ENCODE measurements at regions not wholly inside any gene's neighbourhood (a gene's known extent, or its start where the extent isn't known, plus 50 kb on each side); places are given as distances from the start of the nearest gene placed in this dataset.
"Not testable (repeated sequence)": the region's sequence is repeated elsewhere in the genome, so short reads cannot be mapped to it uniquely, and the experiment has no call there.

- CTCF ChIA-PET, H3K4me1 Mint-ChIP-seq: not testable (repeated sequence)
- peaks cover 0 to 22% (median 3%) of the 10 kb centered on the region in 5 donors for H3K9me3 Mint-ChIP-seq
Observed at GRCh38 chr9:65473059-65473822, 188.2 kb upstream of the FOXD4L5 start.

DNA sequence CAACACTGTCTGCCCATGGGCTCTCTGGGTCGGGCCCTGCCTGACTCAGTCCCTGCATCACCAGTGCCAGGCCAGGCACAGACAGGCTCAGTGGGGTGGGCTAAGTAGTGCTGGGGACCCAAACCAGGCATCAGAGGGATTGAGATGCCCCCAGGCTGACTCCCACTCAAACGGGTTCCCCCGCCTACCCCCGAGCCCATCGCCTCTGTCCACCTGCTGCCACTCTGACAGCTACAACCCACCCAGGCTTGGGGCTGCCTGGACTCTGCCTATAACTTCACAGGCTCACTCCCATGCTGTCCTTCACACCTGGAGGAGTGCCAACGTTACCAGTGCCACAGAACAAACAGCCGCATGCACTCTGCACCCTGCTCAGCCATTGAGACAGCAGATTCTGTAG lies 186.1 kb upstream of the FOXD4L5 start:
- H3K27me3 Mint-ChIP-seq; H3K27ac Mint-ChIP-seq; H3K4me1 ChIP-seq (ENCODE audit: insufficient read depth, low read length); H3K9me3 ChIP-seq (ENCODE audit: low read length); H3K36me3 ChIP-seq (ENCODE audit: insufficient read depth, low read length); H3K4me3 ChIP-seq (ENCODE audit: low read length); H3K27ac ChIP-seq (ENCODE audit: low read depth, low read length); CTCF ChIA-PET; H3K4me1 Mint-ChIP-seq; DNase-seq; H3K27me3 ChIP-seq (ENCODE audit: insufficient read depth, low read length, poor library complexity, severe bottlenecking); POLR2A ChIA-PET; H3K36me3 Mint-ChIP-seq; H3K4me3 Mint-ChIP-seq: not testable (repeated sequence)
- H3K9me3 Mint-ChIP-seq, result peaks cover 0 to 22% (median 5%) of the 10 kb centered on the region in 5 donors

More at GRCh38 chr9:65473059-65473822, 188.2 kb upstream of the FOXD4L5 start:
- DNase-seq; H3K27ac ChIP-seq (ENCODE audit: low read depth, low read length); H3K9me3 ChIP-seq (ENCODE audit: low read length); H3K36me3 Mint-ChIP-seq; H3K27me3 ChIP-seq (ENCODE audit: insufficient read depth, low read length, poor library complexity, severe bottlenecking); H3K4me3 ChIP-seq (ENCODE audit: low read length); POLR2A ChIA-PET; H3K27me3 Mint-ChIP-seq; H3K4me1 ChIP-seq (ENCODE audit: insufficient read depth, low read length); H3K36me3 ChIP-seq (ENCODE audit: insufficient read depth, low read length): not testable (repeated sequence)
- H3K27ac Mint-ChIP-seq, result peak overlapping the region in 2 of 8 donors; percentile 54 to 68
- H3K4me3 Mint-ChIP-seq, result peak overlapping the region in 1 of 7 donors; percentile 44

DNA sequence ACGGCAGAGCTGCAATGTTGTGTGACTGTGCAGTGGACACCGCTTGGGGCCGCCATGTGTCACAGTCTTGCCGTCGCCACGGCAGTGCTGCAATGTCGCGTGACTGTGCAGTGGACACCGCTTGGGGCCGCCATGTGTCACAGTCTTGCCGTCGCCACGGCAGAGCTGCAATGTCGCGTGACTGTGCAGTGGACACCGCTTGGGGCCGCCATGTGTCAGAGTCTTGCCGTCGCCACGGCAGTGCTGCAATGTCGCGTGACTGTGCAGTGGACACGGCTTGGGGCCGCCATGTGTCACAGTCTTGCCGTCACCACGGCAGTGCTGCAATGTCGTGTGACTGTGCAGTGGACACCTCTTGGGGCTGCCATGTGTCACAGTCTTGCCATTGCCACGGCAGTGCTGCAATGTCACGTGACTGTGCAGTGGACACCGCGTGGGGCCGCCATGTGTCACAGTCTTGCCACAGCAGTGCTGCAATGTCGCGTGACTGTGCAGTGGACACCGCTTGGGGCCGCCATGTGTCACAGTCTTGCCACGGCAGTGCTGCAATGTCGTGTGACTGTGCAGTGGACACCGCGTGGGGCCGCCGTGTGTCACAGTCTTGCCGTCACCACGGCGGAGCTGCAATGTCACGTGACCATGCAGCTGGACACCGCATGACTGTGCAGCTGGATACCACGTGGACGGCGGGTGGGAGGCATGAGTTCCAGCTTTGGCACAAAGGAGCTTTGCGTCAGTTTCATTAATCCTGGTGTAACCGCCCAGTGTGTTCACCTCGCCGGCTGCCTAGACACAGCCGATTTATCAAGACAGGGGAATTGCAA lies 182.1 kb upstream of the FOXD4L5 start:
- H3K9me3 ChIP-seq (ENCODE audit: low read length), result not testable (repeated sequence)

GRCh38 chr9:65465246-65465895 lies 180.4 kb upstream of the FOXD4L5 start:
- H3K27me3 Mint-ChIP-seq; CTCF ChIA-PET; DNase-seq; H3K9me3 ChIP-seq (ENCODE audit: low read length); H3K27ac ChIP-seq (ENCODE audit: low read depth, low read length); H3K4me1 Mint-ChIP-seq; H3K4me1 ChIP-seq (ENCODE audit: insufficient read depth, low read length); H3K36me3 Mint-ChIP-seq; POLR2A ChIA-PET; H3K4me3 ChIP-seq (ENCODE audit: low read length); H3K36me3 ChIP-seq (ENCODE audit: insufficient read depth, low read length); H3K27ac Mint-ChIP-seq; H3K4me3 Mint-ChIP-seq; H3K27me3 ChIP-seq (ENCODE audit: insufficient read depth, low read length, poor library complexity, severe bottlenecking): not testable (repeated sequence)
- H3K9me3 Mint-ChIP-seq, result peaks cover 10 to 42% (median 27%) of the 10 kb centered on the region in 5 donors

More for the DNA sequence above, 182.1 kb upstream of the FOXD4L5 start:
- H3K36me3 ChIP-seq (ENCODE audit: insufficient read depth, low read length); POLR2A ChIA-PET; H3K27me3 ChIP-seq (ENCODE audit: insufficient read depth, low read length, poor library complexity, severe bottlenecking); CTCF ChIA-PET; H3K4me1 Mint-ChIP-seq; H3K36me3 Mint-ChIP-seq; DNase-seq; H3K4me1 ChIP-seq (ENCODE audit: insufficient read depth, low read length); H3K4me3 Mint-ChIP-seq; H3K27ac ChIP-seq (ENCODE audit: low read depth, low read length); H3K4me3 ChIP-seq (ENCODE audit: low read length); H3K27ac Mint-ChIP-seq; H3K27me3 Mint-ChIP-seq: not testable (repeated sequence)
- H3K9me3 Mint-ChIP-seq, result peaks cover 10 to 39% (median 22%) of the 10 kb centered on the region in 5 donors

DNA sequence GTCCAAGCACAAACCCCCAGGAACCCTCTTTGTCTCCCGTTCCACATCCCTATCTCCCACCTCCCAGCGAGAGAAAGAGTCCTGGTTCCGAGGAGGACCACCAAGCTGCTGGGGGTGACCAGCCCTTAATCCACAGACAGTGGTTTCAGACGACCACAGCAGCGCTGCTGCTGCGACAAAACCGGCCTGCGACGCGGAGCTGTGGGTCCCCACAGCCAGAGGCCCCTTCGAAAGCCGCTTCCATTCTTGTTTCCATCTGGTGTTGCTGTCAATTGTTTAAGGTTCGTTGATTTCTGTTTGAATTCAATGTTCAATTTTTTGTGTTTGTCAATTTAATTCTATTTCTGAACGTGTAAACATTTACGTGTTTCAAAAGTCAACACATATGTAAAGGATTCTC lies 177.5 kb upstream of the FOXD4L5 start:
- H3K27ac ChIP-seq (ENCODE audit: low read depth, low read length); H3K36me3 ChIP-seq (ENCODE audit: insufficient read depth, low read length); H3K4me1 ChIP-seq (ENCODE audit: insufficient read depth, low read length); H3K27me3 Mint-ChIP-seq; H3K9me3 ChIP-seq (ENCODE audit: low read length); H3K4me1 Mint-ChIP-seq; POLR2A ChIA-PET; H3K4me3 ChIP-seq (ENCODE audit: low read length); H3K4me3 Mint-ChIP-seq; CTCF ChIA-PET; H3K27me3 ChIP-seq (ENCODE audit: insufficient read depth, low read length, poor library complexity, severe bottlenecking); H3K36me3 Mint-ChIP-seq; H3K27ac Mint-ChIP-seq; DNase-seq: not testable (repeated sequence)
- H3K9me3 Mint-ChIP-seq, result peaks cover 10 to 44% (median 30%) of the 10 kb centered on the region in 5 donors

DNA sequence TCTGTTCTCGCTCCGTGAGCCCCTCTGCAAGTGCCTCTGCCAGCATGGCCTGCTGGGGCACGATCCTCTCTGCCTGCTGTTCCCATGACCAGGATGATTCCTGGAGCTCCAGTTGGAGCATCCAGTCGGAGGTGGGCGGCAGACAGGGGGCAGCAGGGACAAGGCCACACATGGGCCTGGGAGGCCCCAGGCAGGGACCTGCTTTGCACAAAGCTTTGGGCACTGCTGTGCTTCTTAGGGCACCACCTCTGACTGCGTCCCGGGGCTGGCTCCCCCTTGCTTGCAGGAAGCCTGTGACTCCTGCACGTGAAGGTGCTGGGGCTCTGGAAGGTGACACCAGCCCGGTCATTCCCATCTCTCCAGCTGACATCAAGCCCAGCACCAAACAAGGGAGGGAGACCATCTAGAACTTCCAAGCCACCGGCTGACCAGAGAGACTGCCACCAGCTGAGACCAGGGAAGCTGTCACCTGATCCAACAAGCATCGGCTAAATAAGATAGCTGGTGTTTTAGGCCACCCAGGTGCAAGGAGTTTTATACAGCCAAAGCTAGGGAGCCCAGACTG lies 174.8 kb upstream of the FOXD4L5 start:
- ChIA-PET POLR2A (no interaction called here), CTCF (no interaction called here)
- no peak overlapping the region for H3K4me3 ChIP-seq (ENCODE audit: low read length)
- H3K27me3 ChIP-seq (ENCODE audit: insufficient read depth, low read length, poor library complexity, severe bottlenecking), result no peaks in the 10 kb centered on the region
- no peak overlapping the region for H3K27ac Mint-ChIP-seq
- no peaks in the 10 kb centered on the region for H3K4me1 ChIP-seq (ENCODE audit: insufficient read depth, low read length)
- no peaks in the 10 kb centered on the region for H3K9me3 ChIP-seq (ENCODE audit: low read length)
- no peak for DNase-seq
- peaks cover 0 to 1% of the 10 kb centered on the region in 2 donors for H3K27me3 Mint-ChIP-seq
- peaks cover 0 to 1% (median 0%) of the 10 kb centered on the region in 3 donors for H3K4me1 Mint-ChIP-seq
- H3K27ac ChIP-seq (ENCODE audit: low read depth, low read length), result no peak overlapping the region
- no peak overlapping the region for H3K4me3 Mint-ChIP-seq
- no peaks in the 10 kb centered on the region for H3K36me3 ChIP-seq (ENCODE audit: insufficient read depth, low read length)
- peaks cover 0 to 1% (median 0%) of the 10 kb centered on the region in 3 donors for H3K36me3 Mint-ChIP-seq
- peaks cover 10 to 44% (median 25%) of the 10 kb centered on the region in 5 donors for H3K9me3 Mint-ChIP-seq

DNA sequence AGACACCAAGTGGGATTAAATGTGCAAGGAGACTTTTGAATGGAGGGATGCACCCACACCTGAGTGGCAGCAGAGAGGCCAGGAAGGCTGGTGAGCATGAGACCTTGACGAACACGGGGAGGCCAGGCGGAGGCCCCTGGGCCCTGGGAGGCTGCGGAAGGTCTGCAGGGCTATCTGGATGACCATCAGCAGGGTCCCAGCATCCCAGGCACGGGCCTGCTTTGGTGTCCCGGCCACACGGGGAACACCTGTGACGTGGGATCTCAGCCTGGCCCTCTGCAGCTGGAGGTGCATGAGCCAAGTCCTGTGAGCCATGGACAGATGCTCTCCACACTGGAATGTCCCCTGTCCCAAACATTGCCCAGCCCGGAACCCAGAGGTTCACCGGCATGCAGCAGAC lies 174.0 kb upstream of the FOXD4L5 start:
- Histone ChIP-seq H3K27me3 (ENCODE audit: insufficient read depth, low read length, poor library complexity, severe bottlenecking) (no peaks in the 10 kb centered on the region), H3K27ac (ENCODE audit: low read depth, low read length) (no peak overlapping the region), H3K9me3 (ENCODE audit: low read length) (no peaks in the 10 kb centered on the region), H3K36me3 (ENCODE audit: insufficient read depth, low read length) (no peaks in the 10 kb centered on the region), H3K4me3 (ENCODE audit: low read length) (no peak overlapping the region), H3K4me1 (ENCODE audit: insufficient read depth, low read length) (no peaks in the 10 kb centered on the region)
- ChIA-PET CTCF (no interaction called here), POLR2A (no interaction called here)
- Mint-ChIP-seq H3K9me3 (peaks cover 2 to 37% (median 19%) of the 10 kb centered on the region in 5 donors), H3K27ac (no peak overlapping the region), H3K27me3 (peaks cover 0 to 1% of the 10 kb centered on the region in 2 donors), H3K36me3 (peaks cover 0 to 1% (median 0%) of the 10 kb centered on the region in 3 donors), H3K4me3 (no peak overlapping the region), H3K4me1 (no peaks in the 10 kb centered on the region)
- no peak for DNase-seq

GRCh38 chr9:65458465-65458864 lies 173.5 kb upstream of the FOXD4L5 start:
- no peaks in the 10 kb centered on the region for H3K27me3 ChIP-seq (ENCODE audit: insufficient read depth, low read length, poor library complexity, severe bottlenecking)
- Mint-ChIP-seq H3K4me3 (no peak overlapping the region), H3K36me3 (peaks cover 0 to 1% (median 0%) of the 10 kb centered on the region in 3 donors), H3K4me1 (no peaks in the 10 kb centered on the region), H3K27me3 (peaks cover 0 to 1% of the 10 kb centered on the region in 2 donors), H3K27ac (no peak overlapping the region), H3K9me3 (peaks cover 0 to 35% (median 14%) of the 10 kb centered on the region in 5 donors)
- no peak for DNase-seq
- H3K4me1 ChIP-seq (ENCODE audit: insufficient read depth, low read length), result no peaks in the 10 kb centered on the region
- no peaks in the 10 kb centered on the region for H3K36me3 ChIP-seq (ENCODE audit: insufficient read depth, low read length)
- H3K4me3 ChIP-seq (ENCODE audit: low read length), result no peak overlapping the region
- no peak overlapping the region for H3K27ac ChIP-seq (ENCODE audit: low read depth, low read length)
- ChIA-PET POLR2A (no interaction called here), CTCF (no interaction called here)
- H3K9me3 ChIP-seq (ENCODE audit: low read length), result no peaks in the 10 kb centered on the region
